Stimulated activated memory B cell treated with anti-CD40 and anti-IgM and Interleukin-4, amounts not matched to agents 10 μg/mL and 1 μg/mL and 100 μg/mL, for 72 hours (primary cell): ENCODE measurements at regions not wholly inside any gene's neighbourhood (a gene's known extent, or its start where the extent isn't known, plus 50 kb on each side); places are given as distances from the start of the nearest gene placed in this dataset.

Experiments
- ATAC-seq: fragments of 150-1000 bp; cut with Tn5 transposase; 2 replicates; pipeline ENCODE4 v1.10.0; 2021
- H3K27ac Mint-ChIP-seq: one replicate; pipeline ENCODE4 v1.8.0; 2022; ENCODE audit warnings: mild to moderate bottlenecking, mixed read lengths
- H3K27me3 Mint-ChIP-seq: one replicate; pipeline ENCODE4 v1.8.0; 2022; ENCODE audit warnings: mixed read lengths
- H3K36me3 Mint-ChIP-seq: one replicate; pipeline ENCODE4 v1.8.0; 2022; ENCODE audit warnings: mixed read lengths
- H3K4me1 Mint-ChIP-seq: one replicate; pipeline ENCODE4 v1.8.0; 2022; ENCODE audit warnings: mixed read lengths
- H3K4me3 Mint-ChIP-seq: one replicate; pipeline ENCODE4 v1.8.0; 2022; ENCODE audit warnings: mild to moderate bottlenecking, moderate library complexity, mixed read lengths
- H3K9me3 Mint-ChIP-seq: one replicate; pipeline ENCODE4 v1.8.0; 2022; ENCODE audit warnings: mixed read lengths

GRCh38 chr19:31770223-31770622, 421.0 kb upstream of the TSHZ3 start:
- Mint-ChIP-seq H3K4me1 (no peaks in the 10 kb centered on the region), H3K9me3 (peaks cover 8% of the 10 kb centered on the region), H3K36me3 (no peaks in the 10 kb centered on the region), H3K27me3 (no peaks in the 10 kb centered on the region), H3K27ac (no peak overlapping the region), H3K4me3 (no peak overlapping the region)
- no peak for ATAC-seq

- Mint-ChIP-seq H3K4me3 (no peak overlapping the region), H3K36me3 (no peaks in the 10 kb centered on the region), H3K27ac (no peak overlapping the region), H3K27me3 (no peaks in the 10 kb centered on the region), H3K9me3 (peaks cover 2% of the 10 kb centered on the region), H3K4me1 (no peaks in the 10 kb centered on the region)
- no peak for ATAC-seq
Observed at GRCh38 chr19:31772915-31773314, 423.7 kb upstream of the TSHZ3 start.

GRCh38 chr19:31781542-31781941, 432.3 kb upstream of the TSHZ3 start:
- no peak for ATAC-seq
- no peak overlapping the region for H3K4me3 Mint-ChIP-seq
- no peaks in the 10 kb centered on the region for H3K4me1 Mint-ChIP-seq
- H3K9me3 Mint-ChIP-seq, result peaks cover 7% of the 10 kb centered on the region
- no peak overlapping the region for H3K27ac Mint-ChIP-seq
- no peaks in the 10 kb centered on the region for H3K27me3 Mint-ChIP-seq
- no peaks in the 10 kb centered on the region for H3K36me3 Mint-ChIP-seq

DNA sequence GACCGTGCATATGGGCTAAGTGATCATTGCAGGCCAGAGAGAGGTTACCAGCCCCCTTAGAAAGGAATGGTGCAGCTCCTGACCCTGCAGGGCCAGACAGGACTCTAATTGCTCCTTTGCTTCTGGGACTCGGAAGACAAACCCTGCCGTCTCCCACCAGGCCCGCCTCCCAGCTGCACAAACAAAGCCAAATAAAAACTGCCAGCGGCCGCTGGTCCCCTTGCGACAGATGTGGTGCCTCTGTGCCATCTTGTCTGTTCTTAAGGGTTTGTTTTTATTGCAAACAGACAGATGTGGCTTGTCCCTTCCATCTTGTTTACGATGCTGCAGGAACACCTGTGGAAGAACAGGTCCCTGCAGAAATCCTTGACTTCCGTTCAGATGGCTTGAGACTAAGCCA, 434.4 kb upstream of the TSHZ3 start:
- no peak for ATAC-seq
- no peaks in the 10 kb centered on the region for H3K27me3 Mint-ChIP-seq
- H3K4me1 Mint-ChIP-seq, result no peaks in the 10 kb centered on the region
- no peak overlapping the region for H3K4me3 Mint-ChIP-seq
- H3K9me3 Mint-ChIP-seq, result peaks cover 5% of the 10 kb centered on the region
- H3K27ac Mint-ChIP-seq, result no peak overlapping the region
- H3K36me3 Mint-ChIP-seq, result no peaks in the 10 kb centered on the region

- H3K4me3 Mint-ChIP-seq, result no peak overlapping the region
- no peaks in the 10 kb centered on the region for H3K4me1 Mint-ChIP-seq
- no peaks in the 10 kb centered on the region for H3K27me3 Mint-ChIP-seq
- no peak overlapping the region for H3K27ac Mint-ChIP-seq
- H3K9me3 Mint-ChIP-seq, result peaks cover 7% of the 10 kb centered on the region
- no peaks in the 10 kb centered on the region for H3K36me3 Mint-ChIP-seq
- no peak for ATAC-seq
Observed at GRCh38 chr19:31784671-31785101, 435.4 kb upstream of the TSHZ3 start.

DNA sequence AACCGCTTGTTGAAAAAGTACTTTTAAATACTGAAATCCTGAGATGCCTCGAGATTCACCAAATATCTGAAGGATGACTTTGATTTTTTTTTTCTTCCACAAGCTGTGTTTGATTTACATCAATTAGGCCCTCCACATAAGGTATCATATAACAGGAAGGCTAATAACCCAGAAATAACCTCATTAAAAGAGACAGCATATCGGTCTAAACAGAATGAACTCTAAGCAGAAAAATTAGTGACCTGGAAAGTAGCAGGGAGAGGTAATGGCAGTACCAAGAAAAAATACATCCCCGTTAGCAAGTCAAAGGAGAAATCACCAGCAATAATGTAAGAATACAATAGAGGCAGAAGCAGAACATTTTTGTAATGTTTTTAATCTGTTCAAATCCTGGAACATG, 452.4 kb upstream of the TSHZ3 start:
- ATAC-seq, result no peak
- Mint-ChIP-seq H3K27ac (no peak overlapping the region), H3K27me3 (no peaks in the 10 kb centered on the region), H3K9me3 (peaks cover 8% of the 10 kb centered on the region), H3K4me1 (no peaks in the 10 kb centered on the region), H3K4me3 (no peak overlapping the region), H3K36me3 (no peaks in the 10 kb centered on the region)

- peaks cover 8% of the 10 kb centered on the region for H3K9me3 Mint-ChIP-seq
Observed at GRCh38 chr19:31803835-31804446, 454.7 kb upstream of the TSHZ3 start.

GRCh38 chr19:31804668-31805067, 455.4 kb upstream of the TSHZ3 start:
- H3K27me3 Mint-ChIP-seq, result no peaks in the 10 kb centered on the region
- ATAC-seq, result no peak
- H3K4me1 Mint-ChIP-seq, result no peaks in the 10 kb centered on the region
- no peak overlapping the region for H3K4me3 Mint-ChIP-seq
- H3K27ac Mint-ChIP-seq, result no peak overlapping the region
- H3K36me3 Mint-ChIP-seq, result no peaks in the 10 kb centered on the region
- peaks cover 9% of the 10 kb centered on the region for H3K9me3 Mint-ChIP-seq

More at GRCh38 chr19:31803835-31804446, 454.7 kb upstream of the TSHZ3 start:
- Mint-ChIP-seq H3K27me3 (no peaks in the 10 kb centered on the region), H3K36me3 (no peaks in the 10 kb centered on the region), H3K4me3 (no peak overlapping the region), H3K4me1 (no peaks in the 10 kb centered on the region), H3K27ac (no peak overlapping the region)
- no peak for ATAC-seq

DNA sequence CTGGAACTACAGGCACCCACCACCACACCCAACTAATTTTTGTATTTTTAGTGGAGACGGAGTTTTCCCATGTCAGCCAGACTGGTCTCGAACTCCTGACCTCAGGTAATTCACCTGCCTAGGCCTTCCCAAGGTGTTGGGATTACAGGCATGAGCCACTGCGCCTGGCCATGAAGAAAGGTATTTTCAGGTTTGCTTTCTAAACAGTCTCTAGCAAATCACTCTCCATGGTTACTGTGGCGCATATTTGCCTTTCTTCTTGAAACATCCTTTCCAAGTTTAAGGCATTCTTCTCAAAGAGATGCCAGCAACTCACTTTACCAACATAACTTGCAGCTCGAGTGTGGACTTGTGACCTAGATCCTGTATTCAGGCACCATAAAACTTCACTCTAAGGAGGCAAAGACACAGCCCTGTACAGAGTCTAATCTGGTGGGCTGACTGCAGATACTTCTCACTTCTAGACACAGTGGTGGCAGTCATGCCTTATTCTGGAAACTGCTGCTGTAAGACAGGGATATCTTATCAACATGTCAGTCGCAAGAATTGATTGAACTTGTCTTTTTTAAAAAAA, 461.4 kb upstream of the TSHZ3 start:
- H3K27me3 Mint-ChIP-seq, result no peaks in the 10 kb centered on the region
- H3K27ac Mint-ChIP-seq, result no peak overlapping the region
- H3K9me3 Mint-ChIP-seq, result peaks cover 7% of the 10 kb centered on the region
- no peak overlapping the region for H3K4me3 Mint-ChIP-seq
- no peaks in the 10 kb centered on the region for H3K36me3 Mint-ChIP-seq
- ATAC-seq, result no peak
- H3K4me1 Mint-ChIP-seq, result no peaks in the 10 kb centered on the region

DNA sequence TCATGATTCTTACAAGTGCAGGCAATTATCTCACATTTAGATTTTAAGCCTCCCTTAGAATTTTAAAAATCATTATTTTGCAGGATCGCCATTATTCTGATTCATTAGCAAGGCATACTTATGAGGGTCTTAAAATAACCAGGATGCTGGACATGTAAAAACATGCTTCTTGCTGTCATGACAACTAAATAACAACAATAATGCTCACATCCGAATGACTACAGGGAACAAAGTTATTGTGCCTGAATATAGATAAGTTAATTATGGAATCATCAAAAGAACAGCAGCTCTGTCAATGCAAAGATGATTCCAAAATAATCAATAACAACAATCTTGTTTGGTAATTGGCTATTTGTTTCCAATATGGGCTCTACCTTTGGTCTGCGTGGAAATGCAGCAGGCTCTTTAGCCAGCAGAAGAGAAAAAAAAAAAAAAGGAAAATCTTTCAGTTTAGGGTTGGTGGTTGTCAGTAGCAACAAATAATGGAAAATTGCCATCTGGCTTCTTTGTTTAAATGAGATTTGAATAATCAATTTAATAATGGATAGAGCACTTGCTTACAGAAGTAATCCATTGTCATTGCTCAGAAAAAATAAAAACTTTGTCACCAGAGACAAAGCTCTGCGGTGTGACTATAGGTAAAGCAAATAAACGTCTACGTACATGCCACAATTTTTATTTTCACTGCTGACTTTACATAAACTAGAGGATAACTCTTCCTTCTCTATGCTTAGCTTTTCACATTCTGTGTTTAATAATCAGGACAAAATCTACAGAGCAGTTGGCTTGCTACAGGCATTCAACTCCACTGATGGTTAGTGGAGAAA, 468.9 kb upstream of the TSHZ3 start:
- no peak overlapping the region for H3K27ac Mint-ChIP-seq
- H3K4me1 Mint-ChIP-seq, result no peaks in the 10 kb centered on the region
- ATAC-seq, result no peak
- no peaks in the 10 kb centered on the region for H3K27me3 Mint-ChIP-seq
- H3K36me3 Mint-ChIP-seq, result no peaks in the 10 kb centered on the region
- no peak overlapping the region for H3K4me3 Mint-ChIP-seq
- H3K9me3 Mint-ChIP-seq, result peaks cover 10% of the 10 kb centered on the region

DNA sequence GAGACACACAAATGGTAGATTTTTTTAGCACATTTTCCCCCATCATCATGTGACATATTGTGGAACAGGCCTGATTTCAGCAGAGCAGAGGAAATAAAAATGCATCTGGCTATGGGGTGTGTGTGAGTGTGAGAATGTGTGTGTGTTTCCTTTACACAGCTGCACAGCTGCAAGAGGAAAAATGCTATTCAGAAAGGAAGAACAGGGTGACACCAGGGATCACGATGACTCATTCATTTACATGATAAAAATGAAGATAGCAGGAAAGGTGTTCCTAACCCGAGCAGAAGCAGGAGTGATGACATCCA, 469.5 kb upstream of the TSHZ3 start:
- H3K27ac Mint-ChIP-seq, result no peak overlapping the region
- no peaks in the 10 kb centered on the region for H3K27me3 Mint-ChIP-seq
- no peak for ATAC-seq
- H3K36me3 Mint-ChIP-seq, result no peaks in the 10 kb centered on the region
- H3K4me1 Mint-ChIP-seq, result no peaks in the 10 kb centered on the region
- peaks cover 8% of the 10 kb centered on the region for H3K9me3 Mint-ChIP-seq
- no peak overlapping the region for H3K4me3 Mint-ChIP-seq

GRCh38 chr19:31819837-31820236, 470.6 kb upstream of the TSHZ3 start:
- no peak overlapping the region for H3K27ac Mint-ChIP-seq
- H3K27me3 Mint-ChIP-seq, result no peaks in the 10 kb centered on the region
- no peak for ATAC-seq
- H3K36me3 Mint-ChIP-seq, result no peaks in the 10 kb centered on the region
- no peak overlapping the region for H3K4me3 Mint-ChIP-seq
- H3K4me1 Mint-ChIP-seq, result no peaks in the 10 kb centered on the region
- H3K9me3 Mint-ChIP-seq, result peaks cover 8% of the 10 kb centered on the region

DNA sequence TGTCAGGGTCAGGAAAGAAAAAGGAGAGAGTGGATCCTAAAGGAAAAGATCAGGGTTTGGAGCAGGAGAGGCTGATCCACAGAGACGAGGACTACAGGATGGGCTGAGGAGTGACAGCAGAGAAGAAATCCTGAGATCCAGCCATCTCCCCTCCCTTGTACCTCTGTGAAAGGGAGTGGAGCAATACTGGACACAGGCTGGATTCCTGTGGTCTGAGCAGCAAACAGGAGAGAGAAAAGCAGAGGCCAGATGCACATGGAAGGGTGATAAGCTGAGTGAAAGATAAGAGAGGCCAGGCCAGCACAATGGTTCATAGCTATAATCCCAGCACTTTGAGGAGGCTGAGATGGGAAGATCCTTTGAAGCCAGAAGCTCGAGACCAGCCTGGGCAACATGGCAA, 472.1 kb upstream of the TSHZ3 start:
- Mint-ChIP-seq H3K4me3 (no peak overlapping the region), H3K9me3 (peaks cover 11% of the 10 kb centered on the region), H3K27me3 (no peaks in the 10 kb centered on the region), H3K27ac (no peak overlapping the region), H3K36me3 (no peaks in the 10 kb centered on the region), H3K4me1 (no peaks in the 10 kb centered on the region)
- no peak for ATAC-seq

GRCh38 chr19:31825134-31826094, 476.2 kb upstream of the TSHZ3 start:
- no peaks in the 10 kb centered on the region for H3K4me1 Mint-ChIP-seq
- H3K36me3 Mint-ChIP-seq, result no peaks in the 10 kb centered on the region
- H3K27me3 Mint-ChIP-seq, result no peaks in the 10 kb centered on the region
- H3K9me3 Mint-ChIP-seq, result peaks cover 10% of the 10 kb centered on the region
- H3K4me3 Mint-ChIP-seq, result no peak overlapping the region
- ATAC-seq, result no peak
- H3K27ac Mint-ChIP-seq, result no peak overlapping the region

DNA sequence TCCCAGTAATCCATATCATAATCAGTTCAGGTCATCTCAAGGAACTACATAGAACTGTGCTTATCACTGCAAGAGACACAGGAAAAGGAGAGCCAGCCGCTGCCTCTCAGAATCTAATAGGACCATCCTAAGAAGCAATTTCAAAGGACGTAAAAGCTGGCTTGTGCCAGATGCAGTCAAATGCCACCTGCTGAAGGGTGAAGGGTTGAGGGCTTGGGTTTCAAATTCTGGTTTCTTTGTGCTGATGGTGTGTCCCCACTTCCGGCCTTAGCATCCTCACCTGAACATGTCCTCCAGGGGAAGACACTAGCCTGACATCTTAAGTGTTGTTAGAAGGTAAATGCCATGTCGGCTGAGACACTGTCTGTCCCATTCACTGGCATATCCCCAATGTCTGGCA, 477.1 kb upstream of the TSHZ3 start:
- Mint-ChIP-seq H3K4me3 (no peak overlapping the region), H3K27ac (no peak overlapping the region), H3K9me3 (peaks cover 12% of the 10 kb centered on the region), H3K36me3 (no peaks in the 10 kb centered on the region), H3K27me3 (no peaks in the 10 kb centered on the region), H3K4me1 (no peaks in the 10 kb centered on the region)
- ATAC-seq, result no peak
